HCT116 (cell line): ENCODE measurements at regions not wholly inside any gene's neighbourhood (a gene's known extent, or its start where the extent isn't known, plus 50 kb on each side); places are given as distances from the start of the nearest gene placed in this dataset.

Experiments used
- ATAC-seq: fragments of 200-7000 bp; cut with Tn5 transposase; 2 replicates; pipeline ENCODE4 v1.9.1; 2020; ENCODE audit warnings: mild to moderate bottlenecking, moderate library complexity
- BruUV-seq: library from RNA; stranded (reverse); fragments of 400-500 nt; replicated peaks from 2 replicates; lab custom pipeline; 2021; lab: Mats Ljungman, UMichigan
- CTCF ChIA-PET: fragments of 300-600 bp; sonication (Branson Sonifier 250); formaldehyde crosslinking; loops from one replicate; lab custom pipeline; 2021; ENCODE audit warnings: antibody characterized with exemption; lab: Charles Lee
- POLR2A ChIA-PET: fragments of 300-600, 350-600 bp; sonication (Branson Sonifier 250); formaldehyde crosslinking; loops from one replicate; lab custom pipeline; 2021; ENCODE audit warnings: antibody characterized with exemption; lab: Charles Lee
- RAD21 ChIA-PET, 2 experiments: fragments of 300-600 bp; sonication (Branson Sonifier 250); formaldehyde crosslinking; loops; one replicate each; lab custom pipeline; 2023; ENCODE audit warnings: low total read pairs in 2 of 2; ENCODE audit not compliant: uncharacterized antibody in 2 of 2, unreplicated experiment in 2 of 2, low non-redundant PET in 1 of 2; lab: Charles Lee
- DNase-seq: peaks from one replicate; pipeline ENCODE4 v3.0.0-alpha.2; 2010; ENCODE audit warnings: low read depth, low spot score
- H2AFZ ChIP-seq: fragments of 200-600 bp; shearing (Covaris generic), sonication (generic); 2 replicates; pipeline ENCODE4 v1.6.1; 2017; ENCODE audit warnings: low read depth, mixed run types, mixed read lengths, antibody characterized with exemption, low read length; ENCODE audit not compliant: poor library complexity, severe bottlenecking
- H3K27ac ChIP-seq: 2 replicates; pipeline ENCODE4 v1.5.1; 2012; ENCODE audit warnings: low read depth, low read length
- H3K27me3 ChIP-seq: fragments of 200-600 bp; sonication (generic); 2 replicates; pipeline ENCODE4 v1.6.1; 2016; ENCODE audit warnings: mixed run types, low read length, mixed read lengths; ENCODE audit not compliant: insufficient read depth
- H3K36me3 ChIP-seq, 2 experiments: fragments of 200-500 bp in 1 of 2; fragments of 200-600 bp in 1 of 2; sonication (Bioruptor generic) in 1 of 2; sonication (generic) in 1 of 2; 2 replicates each; pipeline versions ENCODE4 v1.5.1 to v1.6.1; 2014 to 2016; ENCODE audit warnings: low read length in 2 of 2, inconsistent platforms in 1 of 2, mixed read lengths in 1 of 2, mixed run types in 1 of 2; ENCODE audit not compliant: insufficient read depth in 2 of 2, control insufficient read depth in 1 of 2
- H3K4me1 ChIP-seq, 2 experiments: fragments of 200-600 bp in 1 of 2; sonication (generic) in 1 of 2; 2 replicates each; pipeline versions ENCODE4 v1.5.1 to v1.6.1; 2012 to 2017; ENCODE audit warnings: low read length in 2 of 2, inconsistent platforms in 1 of 2, mild to moderate bottlenecking in 1 of 2, mixed read lengths in 1 of 2, mixed run types in 1 of 2, moderate library complexity in 1 of 2; ENCODE audit not compliant: insufficient read depth in 2 of 2, control insufficient read depth in 1 of 2
- H3K4me2 ChIP-seq: fragments of 200-600 bp; sonication (generic); 2 replicates; pipeline ENCODE4 v1.6.1; 2017; ENCODE audit warnings: mixed run types, low read length, mixed read lengths
- H3K4me3 ChIP-seq, 2 experiments: fragments of 200-600 bp in 1 of 2; sonication (generic) in 1 of 2; replicated peaks in 1 of 2; 2 replicates each; pipeline ENCODE4 v1.5.1; 2011 to 2016; ENCODE audit warnings: low read length in 2 of 2, control low read depth in 1 of 2, low read depth in 1 of 2, mild to moderate bottlenecking in 1 of 2, mixed read lengths in 1 of 2, mixed run types in 1 of 2
- H3K79me2 ChIP-seq: fragments of 200-600 bp; sonication (generic); 2 replicates; pipeline ENCODE4 v1.6.1; 2017; ENCODE audit warnings: mild to moderate bottlenecking, mixed run types, low read length, moderate library complexity, mixed read lengths; ENCODE audit not compliant: insufficient read depth
- H3K9ac ChIP-seq: fragments of 200-600 bp; sonication (generic); 2 replicates; pipeline ENCODE4 v1.6.1; 2016; ENCODE audit warnings: low read length, mixed read lengths
- H3K9me2 ChIP-seq: fragments of 200-600 bp; sonication (generic), shearing (Covaris generic); 2 replicates; pipeline ENCODE4 v1.6.1; 2017; ENCODE audit warnings: mixed run types, mild to moderate bottlenecking, moderate library complexity; ENCODE audit not compliant: insufficient read depth
- H3K9me3 ChIP-seq, 2 experiments: fragments of 200-500 bp in 1 of 2; fragments of 200-600 bp in 1 of 2; sonication (Bioruptor generic) in 1 of 2; sonication (generic) in 1 of 2; 2 replicates each; pipeline ENCODE4 v1.6.1; 2014 to 2017; ENCODE audit warnings: low read length in 2 of 2, mixed read lengths in 2 of 2, inconsistent platforms in 1 of 2, low read depth in 1 of 2, mild to moderate bottlenecking in 1 of 2, mixed run types in 1 of 2, moderate library complexity in 1 of 2; ENCODE audit not compliant: control insufficient read depth in 1 of 2, insufficient read depth in 1 of 2
- H4K20me1 ChIP-seq: fragments of 200-600 bp; sonication (generic), shearing (Covaris generic); 2 replicates; pipeline ENCODE4 v1.6.1; 2017; ENCODE audit warnings: mixed run types, mild to moderate bottlenecking, moderate library complexity; ENCODE audit not compliant: insufficient read depth
- EGR1 ChIP-seq: IDR thresholded peaks from 2 replicates; pipeline ENCODE4 v1.6.1; 2012; ENCODE audit warnings: low read depth
- ELF1 ChIP-seq: IDR thresholded peaks from 2 replicates; pipeline ENCODE4 v1.6.1; 2012; ENCODE audit warnings: low read depth, borderline replicate concordance
- FOSL1 ChIP-seq: IDR thresholded peaks from 2 replicates; pipeline ENCODE4 v1.6.1; 2012; ENCODE audit warnings: low read depth
- JUND ChIP-seq: IDR thresholded peaks from 2 replicates; pipeline ENCODE4 v1.6.1; 2012
- RAD21 ChIP-seq: IDR thresholded peaks from 2 replicates; pipeline ENCODE4 v1.6.1; 2012; ENCODE audit warnings: low read depth, mild to moderate bottlenecking
- SRF ChIP-seq: IDR thresholded peaks from 2 replicates; pipeline ENCODE4 v1.6.1; 2012; ENCODE audit warnings: low read depth
- ZNF274 ChIP-seq: fragments of 200-500 bp; sonication (Bioruptor generic); IDR thresholded peaks from 2 replicates; pipeline ENCODE4 v1.6.1; 2014; ENCODE audit warnings: mild to moderate bottlenecking, low read depth, low read length, inconsistent platforms
- intact Hi-C: fragments of 100-400 bp; cut with micrococcal nuclease; formaldehyde crosslinking; loops from 2 replicates; pipeline ENCODE4 v1.10.0; 2022
- TF ChIP-seq, protein P1 (sequence below): IDR thresholded peaks from 2 replicates; pipeline ENCODE4 v1.6.1; 2011; ENCODE audit warnings: mild to moderate bottlenecking, low read length, moderate library complexity; ENCODE audit not compliant: insufficient replicate concordance; ENCODE audit errors: extremely low read depth

DNA sequence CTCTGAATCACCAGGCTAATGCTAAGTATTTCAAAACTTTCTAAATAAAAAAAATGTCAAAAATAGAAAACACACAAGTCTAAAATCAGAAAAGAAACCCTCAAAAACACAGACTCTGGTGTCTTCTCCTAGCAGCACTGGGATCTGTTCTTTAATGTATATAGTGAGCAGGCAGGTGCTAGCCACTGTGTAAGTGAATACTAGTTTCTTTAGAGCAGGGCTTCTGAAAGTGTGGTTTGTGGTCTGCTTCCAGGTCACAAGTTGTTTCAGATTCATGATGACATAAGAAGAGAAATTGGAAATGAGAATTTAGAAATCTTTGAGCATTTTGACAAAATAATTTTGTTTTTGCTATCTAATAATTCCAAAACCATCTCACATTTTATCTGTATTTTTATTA lies 763.1 kb downstream of the USP25 start (continued):
- TF ChIP-seq ELF1 (no peak), FOSL1 (no peak)

DNA sequence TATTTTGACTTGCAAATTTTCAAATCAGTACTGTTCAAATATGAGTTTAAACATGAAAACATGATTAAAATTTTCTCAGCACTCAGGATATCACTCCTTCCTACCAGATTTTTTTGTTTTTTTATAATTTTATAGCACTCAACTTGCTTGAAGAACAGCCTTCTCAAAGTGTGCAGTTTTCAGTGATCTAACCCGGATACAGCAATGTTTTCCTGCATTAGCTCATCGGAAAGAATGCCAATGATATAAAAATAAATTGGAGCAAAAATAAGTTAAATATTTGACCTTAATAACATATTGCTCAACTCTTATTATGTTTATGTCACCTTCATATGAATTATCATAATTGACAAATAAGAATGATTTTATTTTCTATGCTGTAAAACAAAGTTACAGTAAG lies 766.8 kb downstream of the USP25 start:
- Histone ChIP-seq H3K79me2 (no peaks in the 10 kb centered on the region), H4K20me1 (no peaks in the 10 kb centered on the region), H3K4me3 (no peak overlapping the region), H3K4me2 (no peak overlapping the region), H3K4me1 (no peaks in the 10 kb centered on the region)
- POLR2A ChIA-PET: no interaction called here
- DNase-seq (no peak), ATAC-seq (no peak)
- intact Hi-C loops: no loop called here
- TF ChIP-seq SRF: no peak
- TF ChIP-seq, all 23 proteins: peak for 0
- Histone ChIP-seq H3K9ac (no peak overlapping the region), H3K27ac (no peak overlapping the region), H3K9me2 (no peaks in the 10 kb centered on the region), H2AFZ (no peak overlapping the region), H3K36me3 (no peaks in the 10 kb centered on the region), H3K9me3 (peaks cover 10 to 27% of the 10 kb centered on the region in 2 experiments; a peak in 2 of 4 replicates), H3K27me3 (no peaks in the 10 kb centered on the region)
- ChIA-PET RAD21 (no interaction called here), CTCF (no interaction called here)
- BruUV-seq: no TSS peak

DNA sequence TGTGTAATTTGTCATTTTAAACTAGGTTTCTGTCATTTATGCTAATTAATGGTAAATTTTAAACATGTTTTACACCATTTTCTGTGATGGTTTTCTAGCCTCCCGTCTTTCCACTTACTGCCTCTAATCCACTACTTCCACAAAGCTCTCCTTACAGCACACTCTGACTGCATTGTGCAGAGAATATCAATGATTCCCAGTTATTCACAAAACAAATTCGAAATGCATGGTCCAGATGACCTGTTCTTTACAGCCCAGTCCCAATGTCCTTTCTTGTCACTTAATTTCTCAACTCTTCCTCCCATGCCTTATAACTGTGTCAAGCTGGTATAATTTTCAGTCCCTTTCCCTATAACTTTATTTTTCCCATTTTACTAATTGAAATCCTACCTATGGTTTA lies 770.5 kb downstream of the USP25 start:
- RAD21 ChIA-PET: no interaction called here
- ATAC-seq (no peak), DNase-seq (no peak)
- Histone ChIP-seq H3K9me2 (no peaks in the 10 kb centered on the region), H3K4me3 (no peak overlapping the region), H3K27me3 (no peaks in the 10 kb centered on the region), H3K27ac (no peak overlapping the region), H2AFZ (no peak overlapping the region), H3K79me2 (no peaks in the 10 kb centered on the region), H3K4me2 (no peak overlapping the region), H3K9me3 (peaks cover 13 to 18% of the 10 kb centered on the region in 2 experiments; a peak in 2 of 4 replicates), H3K9ac (no peak overlapping the region), H4K20me1 (no peaks in the 10 kb centered on the region), H3K36me3 (no peaks in the 10 kb centered on the region), H3K4me1 (no peaks in the 10 kb centered on the region)
- intact Hi-C loops: no loop called here
- TF ChIP-seq SRF (no peak), JUND (no peak), ZNF274 (no peak), EGR1 (no peak), FOSL1 (no peak), RAD21 (no peak), ELF1 (no peak)
- TF ChIP-seq, protein P1, sequence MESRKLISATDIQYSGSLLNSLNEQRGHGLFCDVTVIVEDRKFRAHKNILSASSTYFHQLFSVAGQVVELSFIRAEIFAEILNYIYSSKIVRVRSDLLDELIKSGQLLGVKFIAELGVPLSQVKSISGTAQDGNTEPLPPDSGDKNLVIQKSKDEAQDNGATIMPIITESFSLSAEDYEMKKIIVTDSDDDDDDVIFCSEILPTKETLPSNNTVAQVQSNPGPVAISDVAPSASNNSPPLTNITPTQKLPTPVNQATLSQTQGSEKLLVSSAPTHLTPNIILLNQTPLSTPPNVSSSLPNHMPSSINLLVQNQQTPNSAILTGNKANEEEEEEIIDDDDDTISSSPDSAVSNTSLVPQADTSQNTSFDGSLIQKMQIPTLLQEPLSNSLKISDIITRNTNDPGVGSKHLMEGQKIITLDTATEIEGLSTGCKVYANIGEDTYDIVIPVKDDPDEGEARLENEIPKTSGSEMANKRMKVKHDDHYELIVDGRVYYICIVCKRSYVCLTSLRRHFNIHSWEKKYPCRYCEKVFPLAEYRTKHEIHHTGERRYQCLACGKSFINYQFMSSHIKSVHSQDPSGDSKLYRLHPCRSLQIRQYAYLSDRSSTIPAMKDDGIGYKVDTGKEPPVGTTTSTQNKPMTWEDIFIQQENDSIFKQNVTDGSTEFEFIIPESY: no peak
- BruUV-seq: no TSS peak
- POLR2A ChIA-PET: no interaction called here
- CTCF ChIA-PET: no interaction called here
